CD14-positive monocyte (primary cell): ENCODE measurements at regions not wholly inside any gene's neighbourhood (a gene's known extent, or its start where the extent isn't known, plus 50 kb on each side); places are given as distances from the start of the nearest gene placed in this dataset.

Source experiments
- DNase-seq, 3 donors: peaks; one replicate each; pipeline ENCODE4 v3.0.0-alpha.2; 2011 to 2022
- H2AFZ ChIP-seq: 2 replicates; pipeline ENCODE4 v1.6.0; 2012; ENCODE audit warnings: mild to moderate bottlenecking, low read depth, low read length, inconsistent platforms; ENCODE audit not compliant: insufficient read depth, poor library complexity, severe bottlenecking
- H3K27ac ChIP-seq, 2 donors: 1 replicate in 1 of 2; 2 replicates in 1 of 2; pipeline ENCODE4 v1.5.1; 2012 to 2013; ENCODE audit warnings: low read length in 2 of 2, control low read depth in 1 of 2, inconsistent platforms in 1 of 2, low read depth in 1 of 2, mild to moderate bottlenecking in 1 of 2
- H3K27me3 ChIP-seq, 2 donors: one replicate each; pipeline versions ENCODE4 v1.6.0 to v1.6.1; 2011 to 2013; ENCODE audit warnings: low read length in 2 of 2; ENCODE audit not compliant: control insufficient read depth in 2 of 2, insufficient read depth in 2 of 2
- H3K36me3 ChIP-seq, 2 donors: replicated peaks in 1 of 2; 1 replicate in 1 of 2; 2 replicates in 1 of 2; pipeline versions ENCODE4 v1.5.1 to v1.6.1; 2012 to 2013; ENCODE audit warnings: low read length in 2 of 2, control low read depth in 1 of 2, inconsistent platforms in 1 of 2, mild to moderate bottlenecking in 1 of 2; ENCODE audit not compliant: insufficient read depth in 2 of 2, control insufficient read depth in 1 of 2
- H3K4me1 ChIP-seq, 2 donors: 1 replicate in 1 of 2; 2 replicates in 1 of 2; pipeline versions ENCODE4 v1.5.1 to v1.6.1; 2012 to 2013; ENCODE audit warnings: low read length in 2 of 2, control low read depth in 1 of 2, inconsistent platforms in 1 of 2, mild to moderate bottlenecking in 1 of 2, moderate library complexity in 1 of 2; ENCODE audit not compliant: insufficient read depth in 2 of 2, control insufficient read depth in 1 of 2
- H3K4me2 ChIP-seq: replicated peaks from 2 replicates; pipeline ENCODE3; 2012; ENCODE audit warnings: low read length, moderate library complexity, mild to moderate bottlenecking; ENCODE audit not compliant: poor library complexity, severe bottlenecking; ENCODE audit errors: extremely low read depth
- H3K4me3 ChIP-seq, 3 experiments: fragments of 200-600 bp in 1 of 3; sonication (generic) in 1 of 3; replicated peaks in 1 of 3; 1 replicate in 2 of 3; 2 replicates in 1 of 3; pipeline ENCODE4 v1.5.1; 2011 to 2013; ENCODE audit warnings: low read length in 3 of 3, mild to moderate bottlenecking in 3 of 3, control low read depth in 2 of 3, low read depth in 2 of 3, inconsistent platforms in 1 of 3, moderate library complexity in 1 of 3
- H3K79me2 ChIP-seq: 2 replicates; pipeline ENCODE4 v1.6.0; 2012; ENCODE audit warnings: mild to moderate bottlenecking, control low read depth, inconsistent platforms, low read length, moderate library complexity; ENCODE audit not compliant: insufficient read depth
- H3K9ac ChIP-seq: 2 replicates; pipeline ENCODE4 v1.6.0; 2017; ENCODE audit warnings: low read length, mild to moderate bottlenecking; ENCODE audit not compliant: insufficient read depth, poor library complexity, severe bottlenecking
- H3K9me3 ChIP-seq, 2 donors: replicated peaks in 1 of 2; 1 replicate in 1 of 2; 2 replicates in 1 of 2; pipeline versions ENCODE4 v1.5.1 to v1.6.1; 2012 to 2013; ENCODE audit warnings: low read length in 2 of 2, control low read depth in 1 of 2; ENCODE audit not compliant: control insufficient read depth in 1 of 2, insufficient read depth in 1 of 2
- H4K20me1 ChIP-seq: 2 replicates; pipeline ENCODE4 v1.6.0; 2012; ENCODE audit warnings: mild to moderate bottlenecking, low read length, control low read depth, moderate library complexity; ENCODE audit not compliant: insufficient read depth
- H3K27ac Mint-ChIP-seq, 7 donors: one replicate each; pipeline ENCODE4 v1.8.0; 2020; ENCODE audit warnings: mild to moderate bottlenecking in 7 of 7, mixed read lengths in 7 of 7, moderate library complexity in 6 of 7, inconsistent platforms in 2 of 7
- H3K27me3 Mint-ChIP-seq, 3 donors: one replicate each; pipeline ENCODE4 v1.8.0; 2021 to 2022; ENCODE audit warnings: low read depth in 3 of 3, mild to moderate bottlenecking in 3 of 3, mixed read lengths in 3 of 3, moderate library complexity in 3 of 3, inconsistent platforms in 1 of 3
- H3K36me3 Mint-ChIP-seq, 2 donors: one replicate each; pipeline ENCODE4 v1.8.0; 2020; ENCODE audit warnings: mixed read lengths in 2 of 2, inconsistent platforms in 1 of 2, mild to moderate bottlenecking in 1 of 2
- H3K4me1 Mint-ChIP-seq: one replicate; pipeline ENCODE4 v1.8.0; 2020; ENCODE audit warnings: mild to moderate bottlenecking, mixed read lengths
- H3K4me3 Mint-ChIP-seq, 2 donors: one replicate each; pipeline ENCODE4 v1.8.0; 2020; ENCODE audit warnings: mild to moderate bottlenecking in 2 of 2, mixed read lengths in 2 of 2, moderate library complexity in 1 of 2
- H3K9me3 Mint-ChIP-seq, 7 donors: one replicate each; pipeline ENCODE4 v1.8.0; 2020 to 2022; ENCODE audit warnings: mixed read lengths in 7 of 7, mild to moderate bottlenecking in 6 of 7, moderate library complexity in 6 of 7, inconsistent platforms in 2 of 7
- WGBS: methylation state at CpG from one replicate; pipeline ENCODE4 v1.1.5; 2013; ENCODE audit warnings: missing lambda C conversion rate; ENCODE audit not compliant: insufficient coverage; 5-methylcytosine and 5-hydroxymethylcytosine counted together
- intact Hi-C, 2 donors: fragments of 100-400 bp; cut with micrococcal nuclease; formaldehyde crosslinking; loops; one replicate each; pipeline versions ENCODE4 v1.15.0 to v1.15.1; 2023
- TF ChIP-seq, protein P1 (sequence below): fragments of 200-600 bp; IDR thresholded peaks from one replicate; pipeline ENCODE4 v1.8.0; 2022; ENCODE audit warnings: antibody characterized with exemption, mild to moderate bottlenecking

DNA sequence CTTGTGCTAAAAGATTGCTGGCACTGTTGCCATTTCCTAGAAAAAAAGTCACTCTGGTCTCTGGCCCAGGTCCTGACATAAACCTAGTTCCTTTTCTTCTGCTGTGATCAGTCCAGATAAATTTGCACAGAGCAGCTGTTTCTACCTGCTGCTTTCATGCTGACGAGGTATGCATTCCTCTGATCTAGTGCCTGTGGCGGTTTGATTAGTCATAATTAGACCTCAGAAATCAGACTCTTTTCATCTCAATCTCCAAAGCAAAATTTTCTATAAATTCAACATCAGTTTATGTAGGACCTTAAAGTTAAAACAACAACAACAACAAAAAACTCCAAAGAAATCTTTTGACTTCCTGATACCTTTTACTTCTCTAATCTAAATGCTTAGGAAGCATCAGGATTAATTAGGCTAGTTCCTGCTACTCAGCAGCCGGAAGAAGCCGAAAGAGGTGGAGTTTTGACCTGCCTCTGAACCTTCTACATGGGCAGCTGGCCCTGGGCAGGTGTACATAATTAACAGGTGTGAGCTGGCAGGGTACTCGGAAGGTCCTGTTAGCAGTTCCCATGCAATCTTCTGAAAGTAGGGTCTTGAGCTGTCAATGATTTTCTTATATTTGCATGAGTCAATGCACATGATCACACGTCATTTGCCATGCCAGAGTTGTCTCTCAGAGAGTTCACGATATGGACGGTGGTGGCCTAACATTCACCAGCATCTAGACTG is 83.3 kb upstream of the CCDC112 start:
- Histone ChIP-seq H3K4me2 (no peak overlapping the region), H3K9me3 (no peaks in the 10 kb centered on the region), H3K27me3 (no peaks in the 10 kb centered on the region), H3K27ac (no peak overlapping the region), H4K20me1 (no peaks in the 10 kb centered on the region), H3K4me1 (no peaks in the 10 kb centered on the region), H2AFZ (no peak overlapping the region), H3K4me3 (no peak overlapping the region), H3K36me3 (no peaks in the 10 kb centered on the region), H3K9ac (no peak overlapping the region), H3K79me2 (no peaks in the 10 kb centered on the region)
- no peak overlapping the region for H3K27ac Mint-ChIP-seq
- WGBS, result 77% methylated on average over 8 of the region's 8 CpGs
- H3K4me3 Mint-ChIP-seq, result no peak overlapping the region
- no peaks in the 10 kb centered on the region for H3K36me3 Mint-ChIP-seq
- DNase-seq, result no peak
- TF ChIP-seq, protein P1, sequence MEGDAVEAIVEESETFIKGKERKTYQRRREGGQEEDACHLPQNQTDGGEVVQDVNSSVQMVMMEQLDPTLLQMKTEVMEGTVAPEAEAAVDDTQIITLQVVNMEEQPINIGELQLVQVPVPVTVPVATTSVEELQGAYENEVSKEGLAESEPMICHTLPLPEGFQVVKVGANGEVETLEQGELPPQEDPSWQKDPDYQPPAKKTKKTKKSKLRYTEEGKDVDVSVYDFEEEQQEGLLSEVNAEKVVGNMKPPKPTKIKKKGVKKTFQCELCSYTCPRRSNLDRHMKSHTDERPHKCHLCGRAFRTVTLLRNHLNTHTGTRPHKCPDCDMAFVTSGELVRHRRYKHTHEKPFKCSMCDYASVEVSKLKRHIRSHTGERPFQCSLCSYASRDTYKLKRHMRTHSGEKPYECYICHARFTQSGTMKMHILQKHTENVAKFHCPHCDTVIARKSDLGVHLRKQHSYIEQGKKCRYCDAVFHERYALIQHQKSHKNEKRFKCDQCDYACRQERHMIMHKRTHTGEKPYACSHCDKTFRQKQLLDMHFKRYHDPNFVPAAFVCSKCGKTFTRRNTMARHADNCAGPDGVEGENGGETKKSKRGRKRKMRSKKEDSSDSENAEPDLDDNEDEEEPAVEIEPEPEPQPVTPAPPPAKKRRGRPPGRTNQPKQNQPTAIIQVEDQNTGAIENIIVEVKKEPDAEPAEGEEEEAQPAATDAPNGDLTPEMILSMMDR, result no peak
- H3K9me3 Mint-ChIP-seq, result peaks cover 0 to 2% (median 0%) of the 10 kb centered on the region in 7 donors
- H3K27me3 Mint-ChIP-seq, result peaks cover 0 to 1% (median 0%) of the 10 kb centered on the region in 3 donors
- H3K4me1 Mint-ChIP-seq, result peaks cover 2% of the 10 kb centered on the region
- intact Hi-C loops, result no loop called here

GRCh38 chr5:115378754-115379153 is 82.3 kb upstream of the CCDC112 start:
- no peaks in the 10 kb centered on the region for H3K9me3 ChIP-seq
- Mint-ChIP-seq H3K4me3 (no peak overlapping the region), H3K27me3 (peaks cover 0 to 1% (median 0%) of the 10 kb centered on the region in 3 donors), H3K36me3 (no peaks in the 10 kb centered on the region), H3K27ac (no peak overlapping the region), H3K4me1 (peaks cover 2% of the 10 kb centered on the region), H3K9me3 (peaks cover 0 to 2% (median 0%) of the 10 kb centered on the region in 7 donors)
- H3K4me1 ChIP-seq, result no peaks in the 10 kb centered on the region
- DNase-seq, result no peak
- no peak overlapping the region for H2AFZ ChIP-seq
- no peak overlapping the region for H3K4me3 ChIP-seq
- no peak overlapping the region for H3K9ac ChIP-seq
- TF ChIP-seq, protein P1, result no peak
- H3K4me2 ChIP-seq, result no peak overlapping the region
- no peak overlapping the region for H3K27ac ChIP-seq
- no peaks in the 10 kb centered on the region for H3K79me2 ChIP-seq
- no peaks in the 10 kb centered on the region for H4K20me1 ChIP-seq
- intact Hi-C loops, result no loop called here
- no CpG with 5 or more reads among the region's 2 CpGs for WGBS
- no peaks in the 10 kb centered on the region for H3K36me3 ChIP-seq
- no peaks in the 10 kb centered on the region for H3K27me3 ChIP-seq
